ENCODE measurements at regions not wholly inside any gene's neighbourhood (a gene's known extent, or its start where the extent isn't known, plus 50 kb on each side); places are given as distances from the start of the nearest gene placed in this dataset.
"Not testable (repeated sequence)": the region's sequence is repeated elsewhere in the genome, so short reads cannot be mapped to it uniquely, and the experiment has no call there.

GRCh38 chr1:194420706-194421105 lies 1234.3 kb upstream of the B3GALT2 start:
- Histone ChIP-seq H3K4me3 (no peak overlapping the region), H3K36me3 (ENCODE audit: control insufficient read depth in 4 of 4, insufficient read depth in 4 of 4, low read length in 4 of 4) (no peaks in the 10 kb centered on the region), H3K27me3 (ENCODE audit: control insufficient read depth in 3 of 3, insufficient read depth in 3 of 3, low read length in 2 of 3) (no peaks in the 10 kb centered on the region), H3K9ac (ENCODE audit: insufficient read depth in 1 of 2, low read length in 2 of 2) (no peak overlapping the region), H3K27ac (ENCODE audit: low read depth in 1 of 2, low read length in 1 of 2) (no peak overlapping the region), H3K4me1 (ENCODE audit: control insufficient read depth in 5 of 5, insufficient read depth in 5 of 5, low read length in 5 of 5) (no peaks in the 10 kb centered on the region), H3K9me3 (ENCODE audit: control insufficient read depth in 4 of 4, insufficient read depth in 3 of 4, low read length in 3 of 4) (peaks cover 0 to 15% (median 5%) of the 10 kb centered on the region in 4 donors)
- WGBS, 2 donors, result 85 to 92% methylated on average over 4 of the region's 4 CpGs
- no peak for DNase-seq
- ATAC-seq (ENCODE audit: insufficient read depth, low FRiP score), result no peak
- no peak for TF ChIP-seq CTCF (IDR thresholded peaks at IDR 0.05; ENCODE audit: control extremely low read depth, extremely low read depth)

DNA sequence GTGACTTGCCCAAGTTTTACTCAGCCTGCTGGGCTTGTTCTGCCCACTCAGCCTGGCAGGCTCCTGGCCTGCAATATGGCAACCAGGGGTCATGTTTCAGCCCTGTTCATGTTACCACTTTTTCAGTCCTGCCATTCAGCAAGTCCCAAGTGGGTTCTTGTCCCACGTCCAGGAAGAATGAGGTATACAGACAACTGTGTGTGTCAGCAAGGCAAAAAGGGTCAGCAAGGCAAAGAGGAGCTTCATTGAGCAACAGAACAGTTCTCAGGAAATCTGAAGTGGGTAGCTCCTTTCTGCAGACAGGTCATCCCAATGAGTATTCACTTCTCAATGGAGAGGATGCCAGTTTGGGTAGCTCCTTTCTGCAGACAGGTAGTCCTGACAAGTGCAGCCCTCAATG lies 1233.3 kb upstream of the B3GALT2 start:
- Histone ChIP-seq H3K9me3 (ENCODE audit: control insufficient read depth in 4 of 4, insufficient read depth in 3 of 4, low read length in 3 of 4) (peaks cover 0 to 15% (median 5%) of the 10 kb centered on the region in 4 donors), H3K27ac (ENCODE audit: low read depth in 1 of 2, low read length in 1 of 2) (no peak overlapping the region), H3K9ac (ENCODE audit: insufficient read depth in 1 of 2, low read length in 2 of 2) (no peak overlapping the region), H3K4me1 (ENCODE audit: control insufficient read depth in 5 of 5, insufficient read depth in 5 of 5, low read length in 5 of 5) (no peaks in the 10 kb centered on the region), H3K27me3 (ENCODE audit: control insufficient read depth in 3 of 3, insufficient read depth in 3 of 3, low read length in 2 of 3) (no peaks in the 10 kb centered on the region), H3K4me3 (no peak overlapping the region), H3K36me3 (ENCODE audit: control insufficient read depth in 4 of 4, insufficient read depth in 4 of 4, low read length in 4 of 4) (no peaks in the 10 kb centered on the region)
- DNase-seq (no peak), ATAC-seq (ENCODE audit: insufficient read depth, low FRiP score) (no peak)
- 55 to 63% methylated on average over 1 of the region's 1 CpG for WGBS, 2 donors
- no peak for TF ChIP-seq CTCF (IDR thresholded peaks at IDR 0.05; ENCODE audit: control extremely low read depth, extremely low read depth)

DNA sequence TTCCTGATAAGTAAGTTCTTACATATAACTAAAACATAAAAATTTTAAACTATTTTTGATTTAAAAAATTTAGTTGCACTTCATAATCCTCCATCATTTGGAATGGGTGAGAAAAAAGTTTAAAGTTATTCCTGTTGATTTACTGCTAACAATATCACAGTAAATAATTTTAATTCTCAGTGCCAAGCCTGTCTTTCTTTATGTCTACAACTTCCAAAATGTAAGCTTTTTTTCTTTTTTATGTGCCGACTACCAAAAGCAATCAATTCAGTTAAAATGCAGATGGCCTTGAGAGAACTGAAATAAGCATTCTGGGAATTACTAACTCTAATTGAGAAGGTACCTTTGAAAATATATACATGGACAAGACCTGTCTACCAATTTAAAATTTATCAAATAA lies 1224.3 kb upstream of the B3GALT2 start:
- peaks cover 0 to 10% (median 0%) of the 10 kb centered on the region in 5 donors for H3K4me1 ChIP-seq (ENCODE audit: control insufficient read depth in 5 of 5, insufficient read depth in 5 of 5, low read length in 5 of 5)
- WGBS, 2 donors, result 64 to 73% methylated on average over 1 of the region's 1 CpG
- no peak overlapping the region for H3K9ac ChIP-seq (ENCODE audit: insufficient read depth in 1 of 2, low read length in 2 of 2)
- no peaks in the 10 kb centered on the region for H3K36me3 ChIP-seq (ENCODE audit: control insufficient read depth in 4 of 4, insufficient read depth in 4 of 4, low read length in 4 of 4)
- no peaks in the 10 kb centered on the region for H3K27me3 ChIP-seq (ENCODE audit: control insufficient read depth in 3 of 3, insufficient read depth in 3 of 3, low read length in 2 of 3)
- DNase-seq (peak in 2 of 3 donors; percentile 86 to 88), ATAC-seq (ENCODE audit: insufficient read depth, low FRiP score) (no peak)
- TF ChIP-seq CTCF (IDR thresholded peaks at IDR 0.05; ENCODE audit: control extremely low read depth, extremely low read depth), result no peak
- H3K27ac ChIP-seq (ENCODE audit: low read depth in 1 of 2, low read length in 1 of 2), result no peak overlapping the region
- no peak overlapping the region for H3K4me3 ChIP-seq
- no peaks in the 10 kb centered on the region for H3K9me3 ChIP-seq (ENCODE audit: control insufficient read depth in 4 of 4, insufficient read depth in 3 of 4, low read length in 3 of 4)

GRCh38 chr1:194407238-194407637 lies 1220.8 kb upstream of the B3GALT2 start:
- not testable (repeated sequence) for H3K36me3 ChIP-seq (ENCODE audit: control insufficient read depth in 4 of 4, insufficient read depth in 4 of 4, low read length in 4 of 4); ATAC-seq (ENCODE audit: insufficient read depth, low FRiP score); H3K9me3 ChIP-seq (ENCODE audit: control insufficient read depth in 4 of 4, insufficient read depth in 3 of 4, low read length in 3 of 4); H3K27ac ChIP-seq (ENCODE audit: low read depth in 1 of 2, low read length in 1 of 2); H3K4me3 ChIP-seq; H3K9ac ChIP-seq (ENCODE audit: insufficient read depth in 1 of 2, low read length in 2 of 2); H3K4me1 ChIP-seq (ENCODE audit: control insufficient read depth in 5 of 5, insufficient read depth in 5 of 5, low read length in 5 of 5); H3K27me3 ChIP-seq (ENCODE audit: control insufficient read depth in 3 of 3, insufficient read depth in 3 of 3, low read length in 2 of 3)
- DNase-seq, result peak in 1 of 3 donors; percentile 13
- WGBS, 2 donors, result 59 to 82% methylated on average over 2 of the region's 2 CpGs

Data from lung (tissue), 11 donors.